Immature natural killer cell (primary cell): ENCODE measurements at regions not wholly inside any gene's neighbourhood (a gene's known extent, or its start where the extent isn't known, plus 50 kb on each side); places are given as distances from the start of the nearest gene placed in this dataset.
"Not testable (repeated sequence)": the region's sequence is repeated elsewhere in the genome, so short reads cannot be mapped to it uniquely, and the experiment has no call there.

Experiments
- DNase-seq, 3 donors: peaks; one replicate each; pipeline ENCODE4 v3.0.0; 2022; ENCODE audit warnings: mixed read lengths in 1 of 3
- H3K27ac Mint-ChIP-seq, 6 donors: one replicate each; pipeline ENCODE4 v1.8.0; 2020; ENCODE audit warnings: mixed read lengths in 6 of 6, mild to moderate bottlenecking in 5 of 6, inconsistent platforms in 4 of 6, moderate library complexity in 3 of 6
- H3K27me3 Mint-ChIP-seq, 3 donors: one replicate each; pipeline ENCODE4 v1.8.0; 2020 to 2021; ENCODE audit warnings: low read depth in 3 of 3, mild to moderate bottlenecking in 3 of 3, mixed read lengths in 3 of 3, moderate library complexity in 3 of 3, inconsistent platforms in 1 of 3
- H3K36me3 Mint-ChIP-seq, 3 donors: one replicate each; pipeline ENCODE4 v1.8.0; 2020; ENCODE audit warnings: mixed read lengths in 3 of 3, inconsistent platforms in 2 of 3, mild to moderate bottlenecking in 2 of 3
- H3K4me1 Mint-ChIP-seq, 2 donors: one replicate each; pipeline ENCODE4 v1.8.0; 2020; ENCODE audit warnings: inconsistent platforms in 2 of 2, mild to moderate bottlenecking in 2 of 2, mixed read lengths in 2 of 2, moderate library complexity in 1 of 2
- H3K4me3 Mint-ChIP-seq, 5 donors: one replicate each; pipeline ENCODE4 v1.8.0; 2020; ENCODE audit warnings: mild to moderate bottlenecking in 5 of 5, mixed read lengths in 5 of 5, inconsistent platforms in 3 of 5, moderate library complexity in 3 of 5
- H3K9me3 Mint-ChIP-seq, 6 donors: one replicate each; pipeline ENCODE4 v1.8.0; 2020; ENCODE audit warnings: mild to moderate bottlenecking in 6 of 6, mixed read lengths in 6 of 6, inconsistent platforms in 4 of 6, moderate library complexity in 3 of 6

GRCh38 chr15:34657469-34658127 is 74.1 kb upstream of the GOLGA8B start:
- H3K4me1 Mint-ChIP-seq: no peaks in the 10 kb centered on the region
- H3K4me3 Mint-ChIP-seq: no peak overlapping the region
- peaks cover 5 to 10% (median 5%) of the 10 kb centered on the region in 3 donors for H3K27me3 Mint-ChIP-seq
- no peak overlapping the region for H3K27ac Mint-ChIP-seq
- no peaks in the 10 kb centered on the region for H3K9me3 Mint-ChIP-seq
- no peak for DNase-seq
- no peaks in the 10 kb centered on the region for H3K36me3 Mint-ChIP-seq

GRCh38 chr15:34656005-34656796 is 72.8 kb upstream of the GOLGA8B start:
- peaks cover 2 to 10% (median 5%) of the 10 kb centered on the region in 3 donors for H3K27me3 Mint-ChIP-seq
- H3K36me3 Mint-ChIP-seq: no peaks in the 10 kb centered on the region
- no peak overlapping the region for H3K27ac Mint-ChIP-seq
- no peaks in the 10 kb centered on the region for H3K4me1 Mint-ChIP-seq
- H3K9me3 Mint-ChIP-seq: no peaks in the 10 kb centered on the region
- DNase-seq: no peak
- H3K4me3 Mint-ChIP-seq: no peak overlapping the region

- Mint-ChIP-seq H3K36me3 (no peaks in the 10 kb centered on the region), H3K27ac (no peak overlapping the region), H3K4me1 (no peaks in the 10 kb centered on the region), H3K27me3 (peaks cover 2 to 10% (median 5%) of the 10 kb centered on the region in 3 donors), H3K4me3 (no peak overlapping the region), H3K9me3 (no peaks in the 10 kb centered on the region)
- no peak for DNase-seq
These were observed 71.9 kb upstream of the GOLGA8B start for GRCh38 chr15:34655326-34655725.

GRCh38 chr15:34654625-34655024 is 71.2 kb upstream of the GOLGA8B start:
- Mint-ChIP-seq H3K4me3 (no peak overlapping the region), H3K36me3 (no peaks in the 10 kb centered on the region), H3K27ac (no peak overlapping the region), H3K4me1 (no peaks in the 10 kb centered on the region), H3K9me3 (no peaks in the 10 kb centered on the region), H3K27me3 (peaks cover under 1 to 10% (median 5%) of the 10 kb centered on the region in 3 donors)
- DNase-seq: no peak

GRCh38 chr15:34653992-34654391 is 70.5 kb upstream of the GOLGA8B start:
- Mint-ChIP-seq H3K4me1 (no peaks in the 10 kb centered on the region), H3K27ac (no peak overlapping the region), H3K27me3 (peaks cover 0 to 7% (median 5%) of the 10 kb centered on the region in 3 donors), H3K4me3 (no peak overlapping the region), H3K9me3 (no peaks in the 10 kb centered on the region), H3K36me3 (no peaks in the 10 kb centered on the region)
- DNase-seq: no peak

GRCh38 chr15:34653326-34653725 is 69.9 kb upstream of the GOLGA8B start:
- not testable (repeated sequence) for H3K27ac Mint-ChIP-seq, H3K9me3 Mint-ChIP-seq, DNase-seq, H3K36me3 Mint-ChIP-seq, H3K27me3 Mint-ChIP-seq, H3K4me3 Mint-ChIP-seq, H3K4me1 Mint-ChIP-seq

- no peaks in the 10 kb centered on the region for H3K4me1 Mint-ChIP-seq
- H3K9me3 Mint-ChIP-seq: no peaks in the 10 kb centered on the region
- no peaks in the 10 kb centered on the region for H3K36me3 Mint-ChIP-seq
- peaks cover 0 to 5% (median 5%) of the 10 kb centered on the region in 3 donors for H3K27me3 Mint-ChIP-seq
- no peak overlapping the region for H3K27ac Mint-ChIP-seq
- DNase-seq: no peak
- H3K4me3 Mint-ChIP-seq: no peak overlapping the region
These were observed 69.2 kb upstream of the GOLGA8B start for GRCh38 chr15:34652726-34653033.

GRCh38 chr15:34651997-34652725 is 68.7 kb upstream of the GOLGA8B start:
- Mint-ChIP-seq H3K27me3 (peaks cover 0 to 5% (median 5%) of the 10 kb centered on the region in 3 donors), H3K9me3 (no peaks in the 10 kb centered on the region)

GRCh38 chr15:34650177-34650576 is 66.7 kb upstream of the GOLGA8B start:
- Mint-ChIP-seq H3K27me3 (peaks cover 0 to 3% (median 0%) of the 10 kb centered on the region in 3 donors), H3K4me3 (no peak overlapping the region), H3K36me3 (no peaks in the 10 kb centered on the region), H3K4me1 (no peaks in the 10 kb centered on the region), H3K27ac (no peak overlapping the region), H3K9me3 (no peaks in the 10 kb centered on the region)
- no peak for DNase-seq

More at GRCh38 chr15:34651997-34652725, 68.7 kb upstream of the GOLGA8B start:
- no peak for DNase-seq
- Mint-ChIP-seq H3K36me3 (no peaks in the 10 kb centered on the region), H3K27ac (no peak overlapping the region), H3K4me3 (no peak overlapping the region), H3K4me1 (no peaks in the 10 kb centered on the region)

- Mint-ChIP-seq H3K4me1 (no peaks in the 10 kb centered on the region), H3K27ac (no peak overlapping the region), H3K36me3 (no peaks in the 10 kb centered on the region), H3K4me3 (no peak overlapping the region), H3K27me3 (peaks cover 0 to 2% (median 0%) of the 10 kb centered on the region in 3 donors), H3K9me3 (no peaks in the 10 kb centered on the region)
- no peak for DNase-seq
These were observed 64.8 kb upstream of the GOLGA8B start for GRCh38 chr15:34648294-34648631.

- H3K36me3 Mint-ChIP-seq: no peaks in the 10 kb centered on the region
- no peaks in the 10 kb centered on the region for H3K9me3 Mint-ChIP-seq
- no peaks in the 10 kb centered on the region for H3K4me1 Mint-ChIP-seq
- H3K27ac Mint-ChIP-seq: no peak overlapping the region
- no peak overlapping the region for H3K4me3 Mint-ChIP-seq
- no peak for DNase-seq
- peaks cover 0 to 5% (median 0%) of the 10 kb centered on the region in 3 donors for H3K27me3 Mint-ChIP-seq
These were observed 64.3 kb upstream of the GOLGA8B start for GRCh38 chr15:34647569-34648293.

- H3K9me3 Mint-ChIP-seq: peaks cover 0 to 2% (median 0%) of the 10 kb centered on the region in 6 donors
- no peak overlapping the region for H3K27ac Mint-ChIP-seq
These were observed 63.5 kb upstream of the GOLGA8B start for GRCh38 chr15:34646918-34647317.

GRCh38 chr15:34644851-34645250 is 61.4 kb upstream of the GOLGA8B start:
- no peaks in the 10 kb centered on the region for H3K4me1 Mint-ChIP-seq
- DNase-seq: no peak
- H3K27me3 Mint-ChIP-seq: peaks cover 0 to 15% (median 0%) of the 10 kb centered on the region in 3 donors
- H3K27ac Mint-ChIP-seq: no peak overlapping the region
- H3K4me3 Mint-ChIP-seq: no peak overlapping the region
- no peaks in the 10 kb centered on the region for H3K36me3 Mint-ChIP-seq
- H3K9me3 Mint-ChIP-seq: peaks cover 0 to 2% (median 0%) of the 10 kb centered on the region in 6 donors

More at GRCh38 chr15:34646918-34647317, 63.5 kb upstream of the GOLGA8B start:
- DNase-seq: no peak
- no peaks in the 10 kb centered on the region for H3K4me1 Mint-ChIP-seq
- H3K4me3 Mint-ChIP-seq: no peak overlapping the region
- H3K36me3 Mint-ChIP-seq: no peaks in the 10 kb centered on the region
- H3K27me3 Mint-ChIP-seq: peaks cover 0 to 8% (median 0%) of the 10 kb centered on the region in 3 donors

- peaks cover 0 to 2% (median 0%) of the 10 kb centered on the region in 6 donors for H3K9me3 Mint-ChIP-seq
These were observed 60.6 kb upstream of the GOLGA8B start for GRCh38 chr15:34644061-34644460.

More at GRCh38 chr15:34644061-34644460, 60.6 kb upstream of the GOLGA8B start:
- Mint-ChIP-seq H3K27ac (no peak overlapping the region), H3K4me1 (no peaks in the 10 kb centered on the region), H3K36me3 (no peaks in the 10 kb centered on the region), H3K27me3 (peaks cover 0 to 15% (median 0%) of the 10 kb centered on the region in 3 donors), H3K4me3 (no peak overlapping the region)
- DNase-seq: no peak
